ENCODE measurements at regions not wholly inside any gene's neighbourhood (a gene's known extent, or its start where the extent isn't known, plus 50 kb on each side); places are given as distances from the start of the nearest gene placed in this dataset.
"Not testable (repeated sequence)": the region's sequence is repeated elsewhere in the genome, so short reads cannot be mapped to it uniquely, and the experiment has no call there.

GRCh38 chr1:96522927-96523326 lies 198.7 kb upstream of the PTBP2 start:
- no peak for DNase-seq

DNA sequence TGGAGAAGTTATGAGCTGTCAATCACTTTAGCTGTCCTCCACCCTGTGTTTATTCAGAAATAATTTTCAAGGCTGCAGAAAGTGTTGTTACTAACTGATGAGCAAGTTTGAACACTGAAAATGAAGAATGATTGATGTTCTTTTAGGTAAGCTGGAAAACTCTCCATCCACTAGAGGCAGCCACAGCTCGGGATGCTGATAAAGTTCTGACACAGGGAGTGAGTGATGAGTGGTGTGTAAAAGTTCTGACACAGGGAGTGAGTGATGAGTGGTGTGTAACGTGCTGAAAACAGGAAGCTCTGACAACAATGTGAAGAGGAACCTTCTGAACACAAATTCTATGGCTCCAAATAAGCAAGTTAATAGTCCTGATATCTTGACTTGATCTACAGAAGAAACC lies 197.5 kb upstream of the PTBP2 start:
- DNase-seq = no peak

GRCh38 chr1:96525657-96526557 lies 195.7 kb upstream of the PTBP2 start:
- no peak for DNase-seq

DNA sequence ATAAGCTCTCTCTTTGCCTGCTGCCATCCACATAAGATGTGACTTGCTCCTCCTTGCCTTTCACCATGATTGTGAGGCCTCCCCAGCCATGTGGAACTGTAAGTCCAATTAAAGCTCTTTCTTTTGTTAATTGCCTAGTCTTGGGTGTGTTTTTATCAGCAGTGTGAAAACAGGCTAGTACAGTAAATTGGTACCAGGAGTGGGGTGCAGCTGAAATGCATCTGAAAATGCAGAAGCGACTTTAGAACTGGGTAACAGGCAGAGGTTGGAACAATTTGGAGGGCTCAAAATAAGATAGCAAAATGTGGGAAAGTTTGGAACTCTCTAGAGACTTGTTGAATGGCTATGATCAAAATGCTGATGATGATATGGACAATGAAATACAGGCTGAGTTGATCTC lies 192.9 kb upstream of the PTBP2 start:
- not testable (repeated sequence) for DNase-seq

DNA sequence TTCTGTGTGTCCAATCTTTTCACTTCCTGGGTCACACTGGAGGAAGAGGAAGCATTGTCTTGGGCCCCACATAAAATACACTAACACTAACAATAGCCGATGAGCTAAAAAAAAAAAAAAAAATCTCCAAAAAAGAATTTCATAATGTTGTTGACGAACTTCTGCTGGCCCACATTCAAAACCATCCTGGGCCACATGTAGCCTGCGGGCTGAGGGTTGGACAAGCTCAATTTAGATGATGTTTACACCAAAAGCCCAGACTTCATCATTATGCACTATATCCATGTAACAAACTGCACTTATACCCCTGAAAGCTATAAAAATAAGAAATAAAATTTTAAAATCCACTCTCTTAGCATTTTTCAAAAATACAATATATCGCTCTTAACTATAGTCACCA lies 187.8 kb upstream of the PTBP2 start:
- DNase-seq = no peak

DNA sequence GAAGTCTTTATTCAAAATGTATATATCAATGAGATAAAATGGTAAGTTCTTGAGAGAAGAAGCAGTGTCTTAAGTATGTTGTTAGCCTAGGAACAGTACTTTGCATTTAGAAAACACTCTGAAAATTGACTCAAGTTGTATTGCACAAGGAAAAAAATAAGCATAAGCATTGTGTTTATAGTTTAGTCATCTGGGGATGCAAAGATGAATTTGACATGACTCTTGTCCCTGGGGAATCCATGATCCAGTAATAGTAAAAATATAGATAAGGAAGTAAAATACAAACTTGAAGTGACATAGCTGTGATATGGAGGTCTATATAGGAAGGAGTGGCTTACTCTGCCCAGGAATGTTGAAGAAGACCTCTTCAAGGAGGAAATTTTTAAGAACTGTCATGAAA lies 185.0 kb upstream of the PTBP2 start:
- DNase-seq = no peak

DNA sequence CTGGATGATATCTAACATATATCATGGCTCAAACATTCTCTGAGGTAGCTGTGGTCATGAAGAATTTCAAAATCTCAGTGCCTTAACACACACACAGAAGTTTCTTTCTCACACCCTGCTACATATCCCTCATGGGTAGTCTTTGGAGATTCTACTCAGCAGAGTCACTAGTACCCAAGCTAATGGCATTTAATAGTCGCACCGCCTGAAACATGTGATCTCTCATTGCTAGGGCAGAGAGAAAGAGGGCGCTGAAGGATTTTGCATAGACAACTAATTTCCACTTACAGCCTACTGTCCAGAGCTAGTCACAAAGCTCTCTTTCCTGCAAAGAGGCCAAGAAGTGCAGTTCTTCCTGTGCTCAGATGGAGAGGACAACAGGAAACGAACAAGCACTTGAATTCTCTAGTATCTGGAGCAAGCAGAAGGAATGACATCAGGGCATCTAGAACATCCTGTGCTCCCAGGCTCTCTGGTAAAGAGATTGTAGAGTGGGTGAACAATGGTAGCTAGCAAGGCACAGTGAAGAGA lies 183.4 kb upstream of the PTBP2 start:
- DNase-seq = no peak

DNA sequence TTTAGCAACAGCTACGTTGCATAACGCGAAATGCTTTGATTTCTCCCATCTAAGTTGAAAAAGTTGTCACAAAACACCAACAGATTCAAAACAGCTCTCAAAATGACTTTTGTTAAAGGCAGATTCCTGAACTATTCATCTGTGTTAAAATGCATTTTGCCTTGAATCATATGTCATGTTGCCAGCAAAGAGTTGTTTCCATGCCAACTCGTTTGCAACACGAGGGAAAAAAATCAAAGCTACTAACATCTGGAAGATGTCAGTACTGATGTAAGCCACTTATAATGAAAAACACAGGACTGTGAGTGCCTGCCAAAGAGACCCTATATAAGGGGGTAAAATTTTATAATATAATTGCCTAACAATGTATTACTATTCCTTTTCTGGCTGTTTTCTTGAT lies 182.7 kb upstream of the PTBP2 start:
- no peak for DNase-seq

DNA sequence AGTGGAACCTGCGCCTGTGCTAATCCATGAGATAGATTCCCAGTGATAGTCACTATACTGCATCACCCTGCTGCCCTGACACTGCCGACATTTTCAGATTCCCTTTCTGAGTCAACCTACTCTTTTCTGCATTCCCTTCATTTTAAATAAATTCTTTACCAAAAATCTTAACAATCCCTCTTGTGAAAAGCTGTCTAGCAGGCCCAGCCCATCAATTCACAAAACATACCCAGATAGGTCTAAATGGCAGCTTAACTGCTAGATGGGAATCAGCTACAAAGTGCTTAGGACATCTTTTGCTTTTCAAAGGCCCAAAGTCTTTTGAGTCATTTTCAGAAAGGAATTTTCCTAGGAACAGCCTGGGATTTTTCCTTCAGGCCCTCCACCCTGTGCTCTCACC lies 180.1 kb upstream of the PTBP2 start:
- no peak for DNase-seq

GRCh38 chr1:96544051-96544830 lies 177.3 kb upstream of the PTBP2 start:
- no peak for DNase-seq

- DNase-seq = no peak
These were observed 176.8 kb upstream of the PTBP2 start for GRCh38 chr1:96544831-96545221.

DNA sequence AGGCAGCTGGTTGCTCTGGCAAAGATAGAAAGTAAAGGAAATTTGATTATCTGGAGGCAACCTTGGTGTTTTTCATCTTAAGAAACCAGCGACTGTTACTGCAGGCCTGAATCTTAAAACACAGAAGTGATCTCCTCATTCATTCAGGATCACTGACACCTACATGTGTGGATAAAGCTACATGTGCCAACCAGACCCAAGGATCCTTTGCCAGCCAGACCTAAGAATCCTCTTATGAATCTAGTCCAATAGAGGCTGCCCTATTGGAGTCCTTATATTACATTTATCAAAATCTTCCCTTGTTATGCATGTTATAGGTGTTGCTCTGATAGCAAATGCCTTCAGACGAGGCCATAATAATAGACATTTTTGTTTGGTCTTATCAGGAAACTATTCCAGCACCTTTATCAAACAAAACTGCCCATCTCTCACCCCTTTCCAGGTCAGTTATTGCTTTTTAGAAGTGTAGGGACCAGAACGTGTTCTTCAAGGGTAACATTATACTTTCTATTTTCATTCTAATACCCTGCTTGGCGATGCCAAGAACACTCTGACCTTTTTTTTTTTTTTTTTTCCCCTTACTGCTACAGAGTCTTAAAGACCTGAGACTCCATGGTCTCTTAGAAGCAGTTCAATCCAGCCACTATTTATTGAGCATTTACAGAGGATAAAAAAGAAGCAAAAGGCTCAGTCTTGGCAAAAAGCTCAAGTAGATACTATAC lies 175.5 kb upstream of the PTBP2 start:
- DNase-seq = no peak

GRCh38 chr1:96550061-96550460 lies 171.5 kb upstream of the PTBP2 start:
- DNase-seq = no peak

GRCh38 chr1:96552451-96552850 lies 169.1 kb upstream of the PTBP2 start:
- no peak for DNase-seq

DNA sequence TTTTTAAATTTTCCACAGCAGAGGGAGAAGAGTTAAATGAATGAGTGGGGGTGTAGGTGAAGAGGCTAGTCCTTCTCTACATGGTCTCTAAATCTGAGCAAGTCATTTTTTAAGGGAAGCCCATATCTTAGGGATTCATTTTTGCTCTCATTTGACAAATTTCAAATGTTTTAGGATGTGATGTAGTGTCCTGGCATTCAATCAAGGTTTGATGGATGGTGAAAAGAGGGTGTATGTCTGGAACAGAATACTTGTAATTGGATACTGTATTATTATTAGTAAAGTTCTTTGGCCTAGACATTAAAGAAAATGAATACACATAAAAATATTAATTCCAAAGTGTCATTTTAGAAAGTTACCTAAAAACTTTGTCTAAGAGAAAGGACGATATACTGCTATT lies 167.8 kb upstream of the PTBP2 start:
- no peak for DNase-seq

DNA sequence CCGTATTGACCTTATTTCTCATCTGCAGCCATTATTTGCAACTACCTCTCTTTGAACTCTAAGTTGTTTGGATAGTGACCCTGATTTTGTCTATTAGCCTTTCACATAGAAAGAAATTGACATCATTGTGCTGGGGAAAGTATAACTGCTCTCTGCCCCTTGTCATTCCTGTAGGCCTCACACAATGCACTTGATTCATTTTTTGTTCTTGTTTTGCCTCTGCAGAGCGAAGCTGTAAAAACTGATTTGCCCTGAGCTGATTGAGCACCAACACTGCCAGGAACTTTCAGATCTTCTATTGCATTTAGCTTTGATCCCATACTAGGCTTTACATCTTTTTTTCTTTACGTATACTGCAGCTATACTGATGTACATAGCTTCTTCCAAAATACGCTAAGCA lies 167.2 kb upstream of the PTBP2 start:
- no peak for DNase-seq

- DNase-seq = no peak
These were observed 164.2 kb upstream of the PTBP2 start for GRCh38 chr1:96557336-96557735.

- DNase-seq = no peak
These were observed 162.9 kb upstream of the PTBP2 start for GRCh38 chr1:96558635-96559034.

- DNase-seq = no peak
These were observed 162.4 kb upstream of the PTBP2 start for GRCh38 chr1:96559181-96559580.

- DNase-seq = no peak
These were observed 161.6 kb upstream of the PTBP2 start for GRCh38 chr1:96559707-96560596.

- no peak for DNase-seq
These were observed 159.5 kb upstream of the PTBP2 start for GRCh38 chr1:96562094-96562493.

DNA sequence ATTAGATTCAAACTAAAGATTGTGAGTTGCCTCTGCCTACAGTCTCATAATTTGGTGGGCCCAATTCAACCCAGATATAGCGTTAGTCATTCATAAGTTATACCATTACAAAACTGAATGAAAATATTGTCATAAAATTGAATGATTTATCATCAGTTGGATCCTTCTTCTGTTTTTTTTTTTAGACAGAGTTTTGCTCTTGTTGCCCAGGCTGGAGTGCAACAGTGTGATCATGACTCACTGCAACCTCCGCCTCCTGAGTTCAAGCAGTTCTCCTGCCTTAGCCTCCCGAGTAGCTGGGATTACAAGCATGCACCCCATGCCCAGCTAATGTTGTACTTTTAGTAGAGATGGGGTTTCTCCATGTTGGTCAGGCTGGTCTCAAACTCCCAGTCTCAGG lies 157.2 kb upstream of the PTBP2 start:
- DNase-seq = not testable (repeated sequence)

All from hematopoietic multipotent progenitor cell treated with erythropoietin and hydrocortisone succinate and interleukin-3 and kit ligand, for 8 days (in vitro differentiated cells).